Activated T-cell treated with anti-CD3 and anti-CD28 coated beads, Interleukin-2, amount 50 U/mL, for 4 hours (primary cell): ENCODE measurements at regions not wholly inside any gene's neighbourhood (a gene's known extent, or its start where the extent isn't known, plus 50 kb on each side); places are given as distances from the start of the nearest gene placed in this dataset.
"Not testable (repeated sequence)": the region's sequence is repeated elsewhere in the genome, so short reads cannot be mapped to it uniquely, and the experiment has no call there.

Experiments used
- ATAC-seq, 2 donors: fragments of 200-7000 bp; cut with Tn5 transposase; one replicate each; pipeline ENCODE4 v1.10.0; 2021
- DNase-seq: peaks from one replicate; pipeline ENCODE4 v3.0.0-alpha.2; 2020
- H3K27me3 Mint-ChIP-seq: one replicate; pipeline ENCODE4 v1.8.0; 2021; ENCODE audit warnings: low read depth, mixed read lengths
- H3K36me3 Mint-ChIP-seq: one replicate; pipeline ENCODE4 v1.8.0; 2022; ENCODE audit warnings: mixed read lengths; ENCODE audit not compliant: insufficient read depth
- H3K4me1 Mint-ChIP-seq: one replicate; pipeline ENCODE4 v1.8.0; 2021; ENCODE audit warnings: low read depth, mixed read lengths
- H3K4me3 Mint-ChIP-seq: one replicate; pipeline ENCODE4 v1.8.0; 2021; ENCODE audit warnings: mild to moderate bottlenecking, moderate library complexity, mixed read lengths
- H3K9me3 Mint-ChIP-seq: one replicate; pipeline ENCODE4 v1.8.0; 2021; ENCODE audit warnings: mixed read lengths

DNA sequence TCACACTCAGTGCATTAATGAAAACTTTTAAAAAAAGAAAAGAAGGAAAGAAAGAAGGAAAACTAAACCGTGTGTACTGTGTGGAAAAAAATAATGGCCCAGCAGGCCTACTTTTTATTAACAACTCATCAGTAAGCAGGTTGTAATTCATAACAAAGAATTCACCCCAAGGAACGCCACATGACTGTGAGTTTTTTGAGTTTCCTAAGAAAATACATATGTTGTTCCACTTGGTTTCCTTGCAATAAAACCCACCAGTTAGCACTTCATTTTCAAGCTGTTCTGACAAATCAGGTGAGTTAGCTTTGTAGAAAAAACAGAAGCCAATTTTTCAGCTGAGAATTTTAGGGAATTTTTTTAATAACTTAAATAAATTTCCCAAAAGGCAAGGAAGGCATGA, 259.3 kb upstream of the TBX18 start:
- no peaks in the 10 kb centered on the region for H3K36me3 Mint-ChIP-seq
- no peak for ATAC-seq
- no peak for DNase-seq
- H3K9me3 Mint-ChIP-seq = no peaks in the 10 kb centered on the region
- no peaks in the 10 kb centered on the region for H3K4me1 Mint-ChIP-seq
- no peaks in the 10 kb centered on the region for H3K27me3 Mint-ChIP-seq
- H3K4me3 Mint-ChIP-seq = no peak overlapping the region

- no peak overlapping the region for H3K4me3 Mint-ChIP-seq
- no peaks in the 10 kb centered on the region for H3K27me3 Mint-ChIP-seq
- no peaks in the 10 kb centered on the region for H3K36me3 Mint-ChIP-seq
- no peak for DNase-seq
- no peaks in the 10 kb centered on the region for H3K9me3 Mint-ChIP-seq
- H3K4me1 Mint-ChIP-seq = no peaks in the 10 kb centered on the region
- no peak for ATAC-seq
Measured at GRCh38 chr6:85017352-85017751, 253.0 kb upstream of the TBX18 start.

DNA sequence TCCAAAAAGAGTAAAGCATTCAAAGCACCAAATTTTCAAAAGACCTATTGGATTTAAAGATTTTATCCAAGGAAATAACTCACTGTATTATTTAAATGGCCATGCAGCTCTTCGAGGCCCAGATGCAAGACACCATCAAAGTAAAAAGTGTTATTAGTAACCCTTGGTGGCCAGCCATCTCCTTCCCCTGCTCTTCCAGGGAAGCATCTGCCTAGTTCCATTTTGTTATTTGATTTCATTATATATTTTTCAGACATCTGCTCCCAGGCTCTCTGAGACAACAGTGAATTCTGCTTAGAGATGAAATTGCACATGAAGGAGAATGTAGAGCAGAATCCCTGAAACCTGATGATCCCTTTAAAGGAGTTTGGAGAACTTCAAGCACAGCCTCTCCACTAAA, 252.3 kb upstream of the TBX18 start:
- DNase-seq = no peak
- Mint-ChIP-seq H3K9me3 (no peaks in the 10 kb centered on the region), H3K36me3 (no peaks in the 10 kb centered on the region), H3K4me3 (no peak overlapping the region), H3K27me3 (no peaks in the 10 kb centered on the region), H3K4me1 (no peaks in the 10 kb centered on the region)
- ATAC-seq = no peak

GRCh38 chr6:85015396-85015990, 251.1 kb upstream of the TBX18 start:
- DNase-seq (no peak), ATAC-seq (no peak)
- no peaks in the 10 kb centered on the region for H3K4me1 Mint-ChIP-seq
- no peak overlapping the region for H3K4me3 Mint-ChIP-seq
- H3K36me3 Mint-ChIP-seq = no peaks in the 10 kb centered on the region
- no peaks in the 10 kb centered on the region for H3K27me3 Mint-ChIP-seq
- H3K9me3 Mint-ChIP-seq = no peaks in the 10 kb centered on the region

GRCh38 chr6:85010865-85011264, 246.5 kb upstream of the TBX18 start:
- no peaks in the 10 kb centered on the region for H3K4me1 Mint-ChIP-seq
- no peak for ATAC-seq
- no peaks in the 10 kb centered on the region for H3K9me3 Mint-ChIP-seq
- H3K36me3 Mint-ChIP-seq = no peaks in the 10 kb centered on the region
- no peak overlapping the region for H3K4me3 Mint-ChIP-seq
- DNase-seq = no peak
- no peaks in the 10 kb centered on the region for H3K27me3 Mint-ChIP-seq

DNA sequence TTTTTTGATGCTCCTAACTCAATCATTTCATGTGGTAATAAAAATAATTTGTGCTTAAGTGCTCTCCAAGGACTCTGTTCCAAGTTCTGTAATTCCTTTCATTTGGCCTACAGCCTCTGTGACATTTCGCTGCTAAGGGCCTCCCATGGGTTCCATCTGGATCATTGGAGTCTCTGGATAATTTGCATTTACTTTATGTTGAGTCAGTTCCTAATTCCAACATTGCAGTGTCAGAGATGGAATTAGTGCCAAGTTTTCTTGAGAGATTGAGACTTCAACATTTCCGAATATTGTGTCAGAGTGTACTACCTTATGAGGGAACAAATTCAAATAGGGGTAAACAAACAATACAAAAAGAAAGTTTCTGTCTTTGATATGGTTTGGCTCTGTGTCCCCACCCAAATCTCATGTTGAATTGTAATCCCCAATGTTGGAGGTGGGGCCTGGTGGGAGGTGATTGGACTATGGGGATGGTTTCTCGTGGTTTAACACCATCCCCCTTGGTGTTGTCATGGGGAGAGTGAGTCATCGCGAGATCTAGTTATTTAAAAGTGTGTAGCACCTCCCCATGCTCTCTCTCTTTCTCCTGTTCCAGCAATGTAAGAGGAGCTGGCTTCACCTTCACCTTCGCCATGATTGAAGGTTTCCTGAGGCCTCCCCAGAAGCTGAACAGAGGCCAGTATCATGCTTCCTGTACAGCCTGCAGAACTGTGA, 244.1 kb upstream of the TBX18 start:
- Mint-ChIP-seq H3K9me3 (no peaks in the 10 kb centered on the region), H3K4me3 (no peak overlapping the region), H3K36me3 (no peaks in the 10 kb centered on the region), H3K4me1 (no peaks in the 10 kb centered on the region), H3K27me3 (no peaks in the 10 kb centered on the region)
- DNase-seq (no peak), ATAC-seq (no peak)

DNA sequence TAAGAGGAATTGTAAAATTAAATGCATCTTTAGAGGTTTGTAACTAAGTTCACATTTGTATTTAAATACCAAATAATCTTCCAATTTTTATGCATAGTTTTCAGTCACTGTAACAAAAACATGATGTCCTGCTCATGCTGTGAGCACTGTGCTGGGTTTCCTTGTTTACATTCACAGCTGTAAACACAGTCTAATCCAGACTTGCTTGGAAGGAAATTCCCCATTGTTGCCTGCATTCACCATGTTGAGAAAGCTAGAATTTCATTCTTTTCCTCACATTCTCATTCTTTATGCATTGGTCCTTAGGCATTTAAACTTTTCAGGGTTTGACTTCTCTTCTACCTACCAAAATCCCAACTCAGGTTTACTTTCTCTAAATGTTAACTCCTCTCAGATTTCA, 242.0 kb upstream of the TBX18 start:
- DNase-seq (no peak), ATAC-seq (no peak)
- Mint-ChIP-seq H3K4me3 (no peak overlapping the region), H3K9me3 (no peaks in the 10 kb centered on the region), H3K4me1 (no peaks in the 10 kb centered on the region), H3K36me3 (no peaks in the 10 kb centered on the region), H3K27me3 (no peaks in the 10 kb centered on the region)

DNA sequence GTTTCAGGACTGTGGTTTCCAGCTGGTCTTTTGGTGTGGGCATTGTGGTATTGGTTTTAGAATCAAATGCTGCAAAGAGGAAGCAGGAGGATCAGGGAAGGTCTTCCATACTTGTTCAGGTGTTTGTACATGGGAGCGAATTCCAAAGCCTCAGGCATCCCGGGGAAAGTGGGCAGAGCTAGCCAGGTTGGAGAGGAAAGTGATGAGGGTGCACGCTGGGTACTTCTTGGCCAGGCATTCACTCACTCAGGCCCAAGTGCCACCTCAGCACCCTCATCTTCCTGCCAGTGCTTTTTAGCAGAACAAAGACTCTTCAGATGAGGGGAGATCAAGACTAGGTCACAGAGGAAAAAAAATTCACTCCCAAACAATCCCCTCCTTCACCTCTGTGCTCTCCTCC, 241.1 kb upstream of the TBX18 start:
- no peaks in the 10 kb centered on the region for H3K9me3 Mint-ChIP-seq
- ATAC-seq (no peak), DNase-seq (no peak)
- H3K27me3 Mint-ChIP-seq = no peaks in the 10 kb centered on the region
- H3K36me3 Mint-ChIP-seq = no peaks in the 10 kb centered on the region
- H3K4me3 Mint-ChIP-seq = no peak overlapping the region
- H3K4me1 Mint-ChIP-seq = no peaks in the 10 kb centered on the region

GRCh38 chr6:85004361-85004995, 240.1 kb upstream of the TBX18 start:
- H3K4me1 Mint-ChIP-seq = no peaks in the 10 kb centered on the region
- ATAC-seq = no peak
- H3K27me3 Mint-ChIP-seq = no peaks in the 10 kb centered on the region
- no peak overlapping the region for H3K4me3 Mint-ChIP-seq
- H3K36me3 Mint-ChIP-seq = no peaks in the 10 kb centered on the region
- H3K9me3 Mint-ChIP-seq = no peaks in the 10 kb centered on the region
- DNase-seq = no peak

DNA sequence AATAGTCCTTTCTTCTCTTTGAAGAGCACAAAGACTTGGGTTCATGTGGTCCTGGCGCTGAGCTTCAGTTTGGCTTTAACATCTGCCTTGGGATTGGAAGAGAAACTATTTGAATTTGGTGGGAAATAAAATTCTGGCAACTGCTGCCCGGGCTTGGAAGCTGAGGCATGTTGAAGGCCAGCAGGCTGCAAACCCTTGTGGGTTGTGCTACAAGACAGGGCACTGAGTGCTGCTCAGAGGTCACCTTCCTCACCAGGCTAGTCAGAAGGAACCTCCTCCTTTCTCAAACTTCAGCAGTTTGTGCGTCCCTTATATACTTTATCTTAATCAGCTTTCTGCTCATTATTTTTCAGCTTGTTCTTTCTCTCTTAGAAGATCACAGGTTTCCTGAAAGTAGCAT, 238.4 kb upstream of the TBX18 start:
- no peak for ATAC-seq
- no peaks in the 10 kb centered on the region for H3K27me3 Mint-ChIP-seq
- H3K4me3 Mint-ChIP-seq = no peak overlapping the region

DNA sequence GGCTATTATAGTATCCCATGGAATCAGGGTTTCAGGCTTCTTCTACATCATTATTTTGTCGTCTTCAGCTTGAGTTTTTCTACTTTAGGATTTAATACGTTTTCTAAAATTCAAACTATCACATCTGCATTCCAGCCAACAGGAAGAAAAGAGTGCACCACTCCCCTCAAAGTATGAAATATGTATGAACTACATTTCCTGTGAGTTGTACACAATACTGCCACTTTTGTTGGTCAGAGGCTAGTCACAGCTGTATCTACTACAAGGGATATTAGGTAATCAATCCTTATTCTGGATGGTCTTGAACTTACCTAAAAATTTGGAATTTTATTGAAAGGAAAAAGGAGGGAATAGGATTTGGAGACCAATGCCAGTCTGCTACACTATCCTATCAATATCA, 235.6 kb upstream of the TBX18 start:
- H3K9me3 Mint-ChIP-seq = peaks cover 5% of the 10 kb centered on the region
- H3K4me1 Mint-ChIP-seq = no peaks in the 10 kb centered on the region

More for the DNA sequence above, 238.4 kb upstream of the TBX18 start:
- H3K9me3 Mint-ChIP-seq = no peaks in the 10 kb centered on the region
- DNase-seq = no peak
- H3K36me3 Mint-ChIP-seq = no peaks in the 10 kb centered on the region
- no peaks in the 10 kb centered on the region for H3K4me1 Mint-ChIP-seq

DNA sequence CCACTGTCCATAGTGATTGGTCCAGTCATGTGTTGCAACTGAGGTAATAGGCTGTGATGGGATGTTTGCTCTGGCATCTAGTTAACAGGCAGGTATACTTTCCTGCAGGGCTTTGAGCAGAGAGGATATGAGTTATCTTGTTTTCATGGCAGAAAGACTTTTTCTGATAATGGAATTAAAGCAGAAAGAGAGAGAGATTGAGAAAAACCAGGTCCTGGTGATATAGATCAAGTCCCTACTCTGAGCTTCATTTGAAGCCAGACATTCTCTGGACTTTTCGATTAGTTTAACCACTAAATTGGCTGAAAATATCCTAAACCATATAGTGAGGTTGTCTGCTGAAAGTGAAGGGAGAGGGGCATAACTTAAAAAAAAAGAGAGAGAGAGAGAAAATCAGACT, 233.8 kb upstream of the TBX18 start:
- H3K9me3 Mint-ChIP-seq = peaks cover 5% of the 10 kb centered on the region
- no peaks in the 10 kb centered on the region for H3K36me3 Mint-ChIP-seq
- ATAC-seq (no peak), DNase-seq (no peak)
- no peaks in the 10 kb centered on the region for H3K27me3 Mint-ChIP-seq
- H3K4me1 Mint-ChIP-seq = no peaks in the 10 kb centered on the region
- H3K4me3 Mint-ChIP-seq = no peak overlapping the region

More for the DNA sequence above, 235.6 kb upstream of the TBX18 start:
- Mint-ChIP-seq H3K4me3 (no peak overlapping the region), H3K36me3 (no peaks in the 10 kb centered on the region), H3K27me3 (no peaks in the 10 kb centered on the region)
- DNase-seq (no peak), ATAC-seq (no peak)

GRCh38 chr6:84988766-84989165, 224.4 kb upstream of the TBX18 start:
- peaks cover 33% of the 10 kb centered on the region for H3K9me3 Mint-ChIP-seq
- H3K36me3 Mint-ChIP-seq, DNase-seq, ATAC-seq, H3K27me3 Mint-ChIP-seq, H3K4me3 Mint-ChIP-seq, H3K4me1 Mint-ChIP-seq: not testable (repeated sequence)

- not testable (repeated sequence) for ATAC-seq, H3K4me3 Mint-ChIP-seq, DNase-seq, H3K36me3 Mint-ChIP-seq, H3K4me1 Mint-ChIP-seq, H3K27me3 Mint-ChIP-seq
- peaks cover 26% of the 10 kb centered on the region for H3K9me3 Mint-ChIP-seq
Measured at GRCh38 chr6:84985490-84985889, 221.1 kb upstream of the TBX18 start.

DNA sequence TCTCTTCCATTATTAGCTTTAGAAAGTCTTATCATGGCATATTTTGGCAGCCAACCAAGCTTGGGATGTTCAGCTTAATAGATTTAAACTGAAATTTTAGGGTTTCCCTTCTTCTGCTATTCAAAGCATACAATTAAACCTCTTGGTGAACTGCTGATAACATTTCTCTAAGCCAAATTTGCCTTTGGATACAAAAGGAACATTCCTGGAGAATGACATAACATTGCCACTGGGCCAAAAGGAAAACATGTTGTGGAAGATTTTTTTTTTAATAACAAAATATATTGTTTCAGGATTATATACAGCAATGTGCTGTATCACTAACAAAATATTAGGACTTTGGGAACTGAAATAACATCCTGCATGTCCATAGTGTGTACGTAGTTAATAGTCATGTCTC, 215.1 kb upstream of the TBX18 start:
- no peaks in the 10 kb centered on the region for H3K27me3 Mint-ChIP-seq
- peaks cover 9% of the 10 kb centered on the region for H3K9me3 Mint-ChIP-seq
- no peaks in the 10 kb centered on the region for H3K36me3 Mint-ChIP-seq
- no peaks in the 10 kb centered on the region for H3K4me1 Mint-ChIP-seq
- H3K4me3 Mint-ChIP-seq = no peak overlapping the region
- no peak for DNase-seq
- no peak for ATAC-seq
